Spleen (tissue), 11 donors: ENCODE measurements at regions not wholly inside any gene's neighbourhood (a gene's known extent, or its start where the extent isn't known, plus 50 kb on each side); places are given as distances from the start of the nearest gene placed in this dataset.
A peak's percentile ranks its signal among the peaks of the same experiment; 100 is the strongest.
"Not testable (repeated sequence)": the region's sequence is repeated elsewhere in the genome, so short reads cannot be mapped to it uniquely, and the experiment has no call there.

ENCODE experiments used
- DNase-seq: peaks from one replicate; pipeline ENCODE4 v3.0.0-alpha.2; 2020
- H3K27ac ChIP-seq, 8 donors: fragments of 200-600 bp; sonication (generic) in 7 of 8; 1 replicate in 4 of 8; 2 replicates in 4 of 8; pipeline versions ENCODE4 v1.5.0 to v1.8.0; 2016 to 2021; ENCODE audit warnings: inconsistent platforms in 4 of 8, mild to moderate bottlenecking in 4 of 8, moderate library complexity in 1 of 8
- H3K27me3 ChIP-seq, 7 donors: fragments of 200-600 bp; sonication (generic) in 6 of 7; replicated peaks in 1 of 7; 1 replicate in 4 of 7; 2 replicates in 3 of 7; pipeline versions ENCODE4 v1.5.0 to v1.8.0; 2016 to 2021; ENCODE audit warnings: inconsistent platforms in 3 of 7, mild to moderate bottlenecking in 1 of 7
- H3K36me3 ChIP-seq, 6 donors: fragments of 200-600 bp; sonication (generic) in 5 of 6; 1 replicate in 4 of 6; 2 replicates in 2 of 6; pipeline versions ENCODE4 v1.5.0 to v1.8.0; 2016 to 2021; ENCODE audit warnings: inconsistent platforms in 2 of 6
- H3K4me1 ChIP-seq, 6 donors: fragments of 200-600 bp; sonication (generic) in 5 of 6; 1 replicate in 3 of 6; 2 replicates in 3 of 6; pipeline versions ENCODE4 v1.5.0 to v1.8.0; 2016 to 2021; ENCODE audit warnings: inconsistent platforms in 3 of 6
- H3K4me3 ChIP-seq, 8 donors: fragments of 200-600 bp; sonication (generic) in 7 of 8; 1 replicate in 4 of 8; 2 replicates in 4 of 8; pipeline versions ENCODE4 v1.5.0 to v1.8.0; 2016 to 2021; ENCODE audit warnings: inconsistent platforms in 4 of 8, mild to moderate bottlenecking in 4 of 8, moderate library complexity in 2 of 8
- H3K9me3 ChIP-seq, 8 donors: fragments of 200-600 bp; sonication (generic) in 7 of 8; 1 replicate in 4 of 8; 2 replicates in 4 of 8; pipeline versions ENCODE4 v1.5.0 to v1.8.0; 2016 to 2021; ENCODE audit warnings: inconsistent platforms in 4 of 8
- POLR2A ChIP-seq, 3 donors: fragments of 450-650 bp; IDR thresholded peaks; one replicate each; pipeline ENCODE4 v1.5.1; 2017; ENCODE audit warnings: antibody characterized with exemption in 3 of 3, mild to moderate bottlenecking in 1 of 3
- POLR2AphosphoS5 ChIP-seq, 3 donors: sonication (generic); formaldehyde crosslinking; IDR thresholded peaks; one replicate each; pipeline ENCODE4 v1.5.1; 2017; ENCODE audit warnings: antibody characterized with exemption in 3 of 3
- WGBS, 5 donors: extraction: QIAGEN DNeasy Blood & Tissue Kit in 3 of 5; methylation state at CpG; one replicate each; pipeline versions ENCODE4 v1.1.5 to v1.1.7; 2013 to 2018; 5-methylcytosine and 5-hydroxymethylcytosine counted together
- intact Hi-C: fragments of 100-400 bp; cut with DNase I; formaldehyde crosslinking; loops from one replicate; pipeline ENCODE4 v1.15.0; 2023; ENCODE audit warnings: low total_unique reads
- TF ChIP-seq, protein P1 (sequence below), 11 experiments: fragments of 200-600 bp in 7 of 11; fragments of 450-650 bp in 4 of 11; sonication (generic) in 4 of 11; IDR thresholded peaks in 8 of 11; conservative IDR thresholded peaks in 3 of 11; 1 replicate in 7 of 11; 2 replicates in 4 of 11; pipeline versions ENCODE4 v1.4.0 to v1.8.0; 2016 to 2021; ENCODE audit warnings: antibody characterized with exemption in 11 of 11, inconsistent platforms in 4 of 11, mild to moderate bottlenecking in 1 of 11
- donor health status: healthy with polysubstance abuse.
- donor health status: DM: no; HTN: no; CAD: no; lungs with moderate emphysema.
- donor health status: DM: no; HTN: no; CAD: no.
- donor health status: Bipolar disorder and iron deficiency.
- donor health status: healthy.
- donor health status: DM: no; HTN: no; CAD: no.
- donor health status: DM: yes; HTN: yes; CAD: no.

DNA sequence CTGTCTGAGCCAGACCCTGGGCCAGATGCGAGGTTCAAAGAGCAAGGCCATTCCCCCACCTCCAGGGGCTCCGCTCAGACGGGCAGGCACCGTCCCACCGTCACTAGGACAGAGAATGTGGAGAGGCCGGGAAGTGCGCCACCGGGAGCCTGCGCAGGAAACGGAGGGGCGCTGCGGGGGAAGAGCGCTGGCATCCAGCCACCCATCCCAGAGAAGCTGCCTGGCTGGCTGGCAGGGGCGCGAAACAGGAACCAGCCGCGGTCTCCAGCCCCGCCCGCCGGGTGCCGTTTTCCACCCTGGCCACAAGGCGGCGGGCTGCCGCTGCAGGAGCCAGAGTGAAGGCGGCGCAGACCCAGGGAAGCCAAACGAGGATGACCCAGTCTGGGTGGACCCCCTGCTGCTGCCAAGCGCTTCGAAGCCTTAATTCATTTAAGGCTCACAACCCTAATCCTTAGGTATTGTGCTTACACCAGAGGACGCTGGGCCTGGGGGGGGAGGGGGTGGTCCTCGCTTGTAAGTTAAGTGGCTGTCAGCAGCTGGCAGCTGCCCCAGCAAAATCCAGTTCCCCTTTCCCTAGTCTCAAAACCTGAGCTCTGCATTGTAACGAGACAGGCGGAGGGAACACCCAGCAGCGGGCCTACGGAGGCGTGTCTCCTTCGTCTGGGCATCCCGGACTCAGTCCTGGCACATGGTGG lies 114.8 kb upstream of the SMURF2 start:
- WGBS, 5 donors = 1 to 5% (median 4%) methylated on average over 14 to 38 of the region's 38 CpGs
- peaks cover 22 to 74% (median 59%) of the 10 kb centered on the region in 6 donors for H3K4me1 ChIP-seq

DNA sequence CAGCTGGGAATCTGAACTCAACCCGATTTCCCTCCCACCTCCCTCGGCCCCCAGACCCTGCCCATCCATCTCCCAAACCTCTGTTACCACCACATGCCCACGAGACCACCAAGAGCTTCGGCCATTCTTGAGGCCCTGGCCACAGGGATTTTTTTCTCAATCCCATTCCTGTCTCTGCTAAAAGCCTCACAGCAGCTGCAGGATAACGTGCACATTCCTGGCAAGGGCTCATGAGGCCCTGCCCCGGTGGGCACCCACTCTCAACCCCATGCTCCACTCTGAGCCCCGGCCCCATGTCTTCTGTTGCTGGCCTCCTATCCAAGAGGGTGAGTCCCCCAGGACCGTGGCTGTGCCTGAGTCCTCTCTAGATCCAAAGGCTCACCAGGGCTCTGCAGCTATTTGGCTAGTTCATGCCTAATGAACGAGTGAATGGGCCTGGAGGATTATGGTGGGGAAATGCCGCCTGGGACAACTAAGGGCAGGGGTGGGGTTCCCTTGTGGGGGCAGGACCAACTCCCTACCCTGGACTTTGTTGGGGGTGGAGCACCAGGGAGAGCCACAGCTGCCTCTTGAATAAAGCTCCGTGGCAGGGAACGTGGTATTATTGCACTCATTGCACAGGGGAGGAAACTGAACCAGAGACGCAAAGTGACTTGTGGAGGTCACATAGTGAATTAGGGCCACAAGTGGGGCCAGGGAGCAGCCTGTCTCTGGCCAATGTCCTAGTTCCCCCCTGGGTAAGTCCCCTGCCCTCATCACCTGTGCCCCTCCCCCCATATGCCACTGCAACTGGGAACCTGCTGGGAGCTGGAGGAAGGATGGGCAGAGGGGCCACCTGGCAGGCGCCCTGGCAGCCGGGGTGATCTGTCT lies 113.8 kb upstream of the SMURF2 start:
- H3K4me1 ChIP-seq = peaks cover 17 to 64% (median 50%) of the 10 kb centered on the region in 6 donors
- TF ChIP-seq POLR2A (IDR thresholded peaks at IDR 0.05) = no peak
- TF ChIP-seq, protein P1, sequence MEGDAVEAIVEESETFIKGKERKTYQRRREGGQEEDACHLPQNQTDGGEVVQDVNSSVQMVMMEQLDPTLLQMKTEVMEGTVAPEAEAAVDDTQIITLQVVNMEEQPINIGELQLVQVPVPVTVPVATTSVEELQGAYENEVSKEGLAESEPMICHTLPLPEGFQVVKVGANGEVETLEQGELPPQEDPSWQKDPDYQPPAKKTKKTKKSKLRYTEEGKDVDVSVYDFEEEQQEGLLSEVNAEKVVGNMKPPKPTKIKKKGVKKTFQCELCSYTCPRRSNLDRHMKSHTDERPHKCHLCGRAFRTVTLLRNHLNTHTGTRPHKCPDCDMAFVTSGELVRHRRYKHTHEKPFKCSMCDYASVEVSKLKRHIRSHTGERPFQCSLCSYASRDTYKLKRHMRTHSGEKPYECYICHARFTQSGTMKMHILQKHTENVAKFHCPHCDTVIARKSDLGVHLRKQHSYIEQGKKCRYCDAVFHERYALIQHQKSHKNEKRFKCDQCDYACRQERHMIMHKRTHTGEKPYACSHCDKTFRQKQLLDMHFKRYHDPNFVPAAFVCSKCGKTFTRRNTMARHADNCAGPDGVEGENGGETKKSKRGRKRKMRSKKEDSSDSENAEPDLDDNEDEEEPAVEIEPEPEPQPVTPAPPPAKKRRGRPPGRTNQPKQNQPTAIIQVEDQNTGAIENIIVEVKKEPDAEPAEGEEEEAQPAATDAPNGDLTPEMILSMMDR (IDR thresholded peaks at IDR 0.05 in 8 of 11, conservative IDR thresholded peaks at IDR 0.05 in 3 of 11) = no peak
- TF ChIP-seq POLR2AphosphoS5 (IDR thresholded peaks at IDR 0.05) = no peak
- peaks cover 0 to 33% (median 0%) of the 10 kb centered on the region in 7 donors for H3K27me3 ChIP-seq
- H3K4me3 ChIP-seq = no peak overlapping the region
- H3K9me3 ChIP-seq = no peaks in the 10 kb centered on the region
- peaks cover 0 to 16% (median 0%) of the 10 kb centered on the region in 6 donors for H3K36me3 ChIP-seq
- H3K27ac ChIP-seq = peak overlapping the region in 5 of 8 donors; percentile 44 to 87 (median 80)
- 72 to 84% (median 79%) methylated on average over 12 to 15 of the region's 15 CpGs for WGBS, 5 donors
- intact Hi-C loops = no loop called here
- DNase-seq = no peak

More for the DNA sequence above, 114.8 kb upstream of the SMURF2 start:
- Histone ChIP-seq H3K27ac (peak overlapping the region in 7 of 8 donors; percentile 55 to 87 (median 68)), H3K27me3 (peaks cover 0 to 36% (median 0%) of the 10 kb centered on the region in 7 donors), H3K4me3 (peak overlapping the region in 7 of 8 donors; percentile 8 to 75 (median 27))
- intact Hi-C loops, H3K36me3 ChIP-seq, H3K9me3 ChIP-seq: not testable (repeated sequence)
- peak; percentile 97 for DNase-seq
- TF ChIP-seq, protein P1 (IDR thresholded peaks at IDR 0.05 in 8 of 11, conservative IDR thresholded peaks at IDR 0.05 in 3 of 11) = peak; percentile 92 to 99 (median 97)
- peak; percentile 78 to 90 (median 78) for TF ChIP-seq POLR2AphosphoS5 (IDR thresholded peaks at IDR 0.05)

DNA sequence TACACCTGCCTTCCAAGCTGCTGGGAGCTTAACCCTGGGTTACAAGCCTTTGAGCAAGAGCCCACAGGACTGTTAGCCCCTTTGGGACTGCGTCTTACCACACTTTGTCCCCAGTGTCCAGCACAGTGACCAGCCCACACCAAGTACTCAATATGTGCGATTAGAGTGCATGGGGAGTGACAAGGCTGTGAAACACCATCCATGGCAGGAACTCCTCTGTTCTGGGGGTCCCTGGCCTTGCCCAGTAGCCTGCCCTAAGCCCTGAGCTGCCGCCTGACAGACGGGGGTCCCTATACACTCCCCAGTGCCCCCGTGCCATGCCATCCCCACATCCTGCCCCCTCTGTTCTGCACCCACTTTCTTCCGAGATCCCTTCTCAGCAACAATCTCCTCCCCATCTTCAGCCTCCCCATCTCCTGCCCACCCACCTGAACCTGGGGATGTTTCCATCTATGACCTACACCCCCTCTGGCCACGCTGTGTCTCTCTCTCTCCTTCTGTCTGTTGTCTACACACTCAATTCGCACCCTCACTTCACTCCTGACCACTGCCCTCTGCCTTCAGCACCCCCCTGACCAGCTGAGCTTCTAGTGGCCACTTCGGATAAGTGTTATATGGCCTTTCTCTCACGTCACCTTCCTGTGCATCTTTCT lies 112.9 kb upstream of the SMURF2 start:
- Histone ChIP-seq H3K4me1 (peaks cover 17 to 55% (median 41%) of the 10 kb centered on the region in 6 donors), H3K9me3 (no peaks in the 10 kb centered on the region), H3K4me3 (no peak overlapping the region), H3K27me3 (peaks cover 0 to 24% (median 0%) of the 10 kb centered on the region in 7 donors), H3K27ac (peak overlapping the region in 1 of 8 donors; percentile 16), H3K36me3 (peaks cover 0 to 26% (median 0%) of the 10 kb centered on the region in 6 donors)
- WGBS, 5 donors = 90 to 96% (median 93%) methylated on average over 10 of the region's 10 CpGs
- DNase-seq = no peak
- TF ChIP-seq, protein P1 (IDR thresholded peaks at IDR 0.05 in 8 of 11, conservative IDR thresholded peaks at IDR 0.05 in 3 of 11) = no peak
- TF ChIP-seq POLR2AphosphoS5 (IDR thresholded peaks at IDR 0.05) (no peak), POLR2A (IDR thresholded peaks at IDR 0.05) (no peak)
- intact Hi-C loops = no loop called here
